SH-SY5Y (cell line): ENCODE measurements at regions not wholly inside any gene's neighbourhood (a gene's known extent, or its start where the extent isn't known, plus 50 kb on each side); places are given as distances from the start of the nearest gene placed in this dataset.

Experiments used
- GATA2 ChIP-seq: IDR thresholded peaks from 2 replicates; pipeline ENCODE4 v1.6.1; 2011; ENCODE audit warnings: mild to moderate bottlenecking, low read depth, low read length
- GATA3 ChIP-seq: IDR thresholded peaks from 2 replicates; pipeline ENCODE4 v1.6.1; 2011; ENCODE audit warnings: low read depth, mild to moderate bottlenecking, low read length, moderate library complexity

DNA sequence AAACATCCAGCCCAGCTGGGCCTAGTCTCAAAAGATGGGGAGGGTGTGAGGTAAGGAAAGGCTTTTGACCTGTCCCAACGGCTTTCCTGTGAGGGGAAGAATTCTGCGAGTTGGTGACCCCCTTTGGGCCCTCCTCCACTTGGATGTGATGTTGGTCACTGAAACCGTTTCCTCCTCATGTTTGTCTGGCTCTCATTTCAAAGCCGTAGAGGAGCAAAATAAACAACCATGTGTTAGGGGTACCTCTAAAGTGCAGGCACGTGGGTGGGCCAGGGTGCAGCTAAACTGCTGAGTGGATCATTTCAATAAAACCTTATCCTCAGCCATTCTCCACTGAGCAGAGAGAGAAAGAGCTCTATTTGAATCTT lies 84.3 kb upstream of the MELK start:
- no peak for TF ChIP-seq GATA2
- no peak for TF ChIP-seq GATA3
